Bronchial epithelial cell (primary cell): ENCODE measurements at regions not wholly inside any gene's neighbourhood (a gene's known extent, or its start where the extent isn't known, plus 50 kb on each side); places are given as distances from the start of the nearest gene placed in this dataset.

Source experiments
- DNase-seq: peaks from one replicate; pipeline ENCODE4 v3.0.0-alpha.2; 2010; ENCODE audit warnings: low read depth
- FAIRE-seq: peaks from 2 replicates; lab custom pipeline; 2011; peaks lifted over from hg19 to GRCh38; lab: Jason Lieb, UNC
- H3K27me3 ChIP-seq: 2 replicates; pipeline ENCODE4 v1.5.1; 2011; ENCODE audit warnings: low read length; ENCODE audit not compliant: control insufficient read depth, insufficient read depth
- H3K36me3 ChIP-seq: 2 replicates; pipeline ENCODE4 v1.5.1; 2011; ENCODE audit warnings: low read length; ENCODE audit not compliant: control insufficient read depth, insufficient read depth
- H3K4me3 ChIP-seq: 2 replicates; pipeline ENCODE4 v1.5.1; 2011; ENCODE audit warnings: mild to moderate bottlenecking, low read depth, low read length, control low read depth
- TF ChIP-seq, protein P1 (sequence below): IDR thresholded peaks from 2 replicates; pipeline ENCODE4 v1.5.1; 2011; ENCODE audit warnings: mild to moderate bottlenecking, moderate library complexity, low read length, control low read depth, inconsistent platforms; ENCODE audit not compliant: insufficient read depth, severe bottlenecking

DNA sequence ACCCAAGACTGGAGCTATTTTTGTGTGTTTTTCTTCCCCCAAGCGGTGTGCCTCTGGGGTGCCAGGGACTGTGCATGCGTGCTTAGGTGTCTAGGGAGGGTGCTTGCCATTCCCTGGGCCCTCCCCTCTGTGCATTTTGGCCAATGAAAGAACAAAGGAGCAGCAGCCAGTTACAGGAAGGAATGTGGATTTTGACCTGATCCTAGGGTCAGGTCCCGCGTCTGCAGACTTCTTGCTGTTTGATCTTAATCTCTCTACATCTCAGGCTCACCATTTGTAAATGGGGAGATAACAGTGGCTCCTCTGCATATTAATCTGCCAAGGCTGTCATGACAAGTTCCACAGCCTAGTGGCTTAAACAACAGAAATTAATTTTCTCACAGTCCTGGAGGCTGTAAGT is 699.1 kb downstream of the QKI start:
- TF ChIP-seq, protein P1, sequence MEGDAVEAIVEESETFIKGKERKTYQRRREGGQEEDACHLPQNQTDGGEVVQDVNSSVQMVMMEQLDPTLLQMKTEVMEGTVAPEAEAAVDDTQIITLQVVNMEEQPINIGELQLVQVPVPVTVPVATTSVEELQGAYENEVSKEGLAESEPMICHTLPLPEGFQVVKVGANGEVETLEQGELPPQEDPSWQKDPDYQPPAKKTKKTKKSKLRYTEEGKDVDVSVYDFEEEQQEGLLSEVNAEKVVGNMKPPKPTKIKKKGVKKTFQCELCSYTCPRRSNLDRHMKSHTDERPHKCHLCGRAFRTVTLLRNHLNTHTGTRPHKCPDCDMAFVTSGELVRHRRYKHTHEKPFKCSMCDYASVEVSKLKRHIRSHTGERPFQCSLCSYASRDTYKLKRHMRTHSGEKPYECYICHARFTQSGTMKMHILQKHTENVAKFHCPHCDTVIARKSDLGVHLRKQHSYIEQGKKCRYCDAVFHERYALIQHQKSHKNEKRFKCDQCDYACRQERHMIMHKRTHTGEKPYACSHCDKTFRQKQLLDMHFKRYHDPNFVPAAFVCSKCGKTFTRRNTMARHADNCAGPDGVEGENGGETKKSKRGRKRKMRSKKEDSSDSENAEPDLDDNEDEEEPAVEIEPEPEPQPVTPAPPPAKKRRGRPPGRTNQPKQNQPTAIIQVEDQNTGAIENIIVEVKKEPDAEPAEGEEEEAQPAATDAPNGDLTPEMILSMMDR = no peak
- FAIRE-seq (no peak), DNase-seq (no peak)
- Histone ChIP-seq H3K4me3 (no peak overlapping the region), H3K27me3 (no peaks in the 10 kb centered on the region), H3K36me3 (no peaks in the 10 kb centered on the region)

DNA sequence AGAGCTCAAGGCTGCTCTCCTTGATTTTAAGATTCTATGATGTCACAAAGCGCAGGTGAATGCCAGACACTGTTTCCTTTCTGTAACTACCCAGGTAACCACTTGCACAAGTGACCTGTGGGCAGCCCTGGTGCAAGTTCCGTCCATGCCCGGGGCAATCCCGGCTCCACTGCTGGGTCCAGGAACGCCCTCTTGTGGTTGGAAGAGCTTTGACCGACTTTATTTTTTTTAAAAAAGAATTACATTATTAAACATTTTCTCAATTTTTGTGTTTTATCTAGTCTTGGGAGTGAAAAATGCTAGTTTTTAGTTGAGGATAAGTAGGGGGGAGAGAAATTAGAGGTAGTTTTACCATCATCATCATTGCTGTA is 695.2 kb downstream of the QKI start:
- Histone ChIP-seq H3K27me3 (no peaks in the 10 kb centered on the region), H3K36me3 (no peaks in the 10 kb centered on the region), H3K4me3 (no peak overlapping the region)
- TF ChIP-seq, protein P1 = no peak
- DNase-seq (peak; percentile 4), FAIRE-seq (no peak)

DNA sequence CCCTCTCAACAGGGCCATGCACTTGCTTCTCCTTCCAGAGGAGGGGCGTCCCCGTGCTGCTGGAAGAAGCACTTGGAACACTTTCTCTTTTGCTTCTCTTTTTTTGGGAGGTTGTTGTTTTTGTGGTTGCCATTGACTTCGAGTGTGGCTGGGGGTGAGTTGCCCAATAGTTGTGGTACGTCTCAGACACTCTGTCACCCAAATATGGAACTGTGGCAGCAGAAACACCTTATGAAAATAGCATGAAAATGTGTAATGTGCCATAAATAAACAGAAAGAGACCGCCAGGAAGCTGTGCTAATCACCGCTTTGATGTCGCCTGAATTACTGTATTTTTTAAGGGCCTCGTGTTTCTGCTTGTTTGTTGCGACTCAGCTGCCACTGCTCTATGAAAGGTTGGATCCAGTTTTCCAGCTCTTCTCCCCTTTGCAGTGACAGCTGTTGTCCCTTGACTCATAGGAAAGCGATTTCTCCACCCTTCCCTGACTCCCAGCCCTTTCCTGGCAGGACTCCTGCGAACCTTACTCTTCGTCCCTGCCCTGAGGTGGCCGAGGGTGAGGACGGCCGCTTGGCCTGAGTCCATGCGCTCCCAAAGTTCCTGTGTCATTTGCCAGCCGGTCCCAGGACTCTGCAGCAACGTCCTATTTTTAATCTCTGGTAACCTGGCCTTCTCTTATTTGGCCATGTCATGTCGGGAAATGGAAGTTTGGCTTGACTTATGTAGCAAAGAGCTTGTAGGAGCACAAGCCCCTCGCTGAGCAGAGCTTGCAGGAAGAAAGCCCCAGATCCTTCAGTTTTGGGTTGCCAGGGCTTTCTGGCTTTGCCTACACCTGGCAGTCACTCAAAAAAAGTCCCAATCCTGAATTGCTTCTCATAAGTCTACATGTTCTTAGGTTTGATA is 694.6 kb downstream of the QKI start:
- Histone ChIP-seq H3K36me3 (no peaks in the 10 kb centered on the region), H3K4me3 (no peak overlapping the region), H3K27me3 (no peaks in the 10 kb centered on the region)
- FAIRE-seq = peak; percentile 47
- DNase-seq = peak; percentile 14
- TF ChIP-seq, protein P1 = no peak

DNA sequence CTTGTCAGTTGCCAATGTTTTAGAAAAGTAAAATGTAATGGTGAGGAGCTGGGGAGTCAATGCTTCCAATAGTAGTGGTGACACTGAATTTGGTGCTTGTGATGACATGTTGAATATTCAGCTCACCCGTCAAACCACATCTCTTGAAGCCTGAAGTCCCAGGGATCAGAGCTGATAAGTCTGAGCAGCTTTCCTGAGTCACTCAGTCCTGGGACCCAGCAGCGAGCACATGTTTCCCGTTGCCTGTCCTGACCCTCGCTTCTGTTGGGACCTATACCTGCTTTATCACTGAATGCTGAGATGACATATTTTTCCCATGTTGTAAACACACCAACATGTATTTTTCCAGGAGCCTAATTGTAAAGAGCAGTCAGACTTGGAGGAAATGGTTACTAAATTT is 693.6 kb downstream of the QKI start:
- H3K27me3 ChIP-seq = no peaks in the 10 kb centered on the region
- TF ChIP-seq, protein P1 = no peak
- H3K4me3 ChIP-seq = no peak overlapping the region
- H3K36me3 ChIP-seq = no peaks in the 10 kb centered on the region
- DNase-seq = no peak
- FAIRE-seq = no peak

DNA sequence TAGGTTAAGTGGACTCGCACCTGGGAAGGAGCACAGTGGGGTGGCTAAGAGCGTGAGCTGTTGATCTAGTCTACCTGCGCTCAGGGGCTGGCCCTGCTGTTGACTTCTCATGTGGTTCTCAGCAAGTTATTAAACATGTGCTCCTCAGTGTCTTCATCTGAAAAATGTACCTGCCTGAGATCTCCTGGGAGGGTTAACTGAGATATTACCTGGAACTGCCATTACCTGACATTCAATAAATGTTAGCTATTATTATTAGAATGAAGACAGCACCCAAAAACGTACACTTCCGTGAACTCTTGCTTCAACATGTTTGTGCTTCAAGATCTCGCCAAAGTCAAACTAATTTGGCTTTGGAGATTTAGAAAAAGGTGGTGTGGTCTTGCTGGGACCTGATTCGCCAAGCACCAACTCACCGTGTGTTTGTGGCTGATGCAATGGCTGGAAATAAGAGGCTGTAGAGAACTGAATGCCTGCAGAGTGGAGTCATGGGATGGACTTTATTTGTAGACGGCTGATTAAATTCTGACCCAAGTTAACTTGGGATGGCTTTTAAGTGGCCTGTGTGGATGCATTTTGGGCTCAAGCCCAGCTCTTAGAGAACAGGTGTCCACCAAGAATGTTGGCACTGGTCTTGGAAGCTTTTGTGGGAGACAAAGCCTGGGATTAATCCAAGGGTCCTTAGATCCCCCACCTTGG is 692.9 kb downstream of the QKI start:
- no peak overlapping the region for H3K4me3 ChIP-seq
- H3K36me3 ChIP-seq = no peaks in the 10 kb centered on the region
- DNase-seq = peak; percentile 20
- TF ChIP-seq, protein P1 = no peak
- FAIRE-seq = no peak
- no peaks in the 10 kb centered on the region for H3K27me3 ChIP-seq
